ENCODE measurements at regions not wholly inside any gene's neighbourhood (a gene's known extent, or its start where the extent isn't known, plus 50 kb on each side); places are given as distances from the start of the nearest gene placed in this dataset.

DNA sequence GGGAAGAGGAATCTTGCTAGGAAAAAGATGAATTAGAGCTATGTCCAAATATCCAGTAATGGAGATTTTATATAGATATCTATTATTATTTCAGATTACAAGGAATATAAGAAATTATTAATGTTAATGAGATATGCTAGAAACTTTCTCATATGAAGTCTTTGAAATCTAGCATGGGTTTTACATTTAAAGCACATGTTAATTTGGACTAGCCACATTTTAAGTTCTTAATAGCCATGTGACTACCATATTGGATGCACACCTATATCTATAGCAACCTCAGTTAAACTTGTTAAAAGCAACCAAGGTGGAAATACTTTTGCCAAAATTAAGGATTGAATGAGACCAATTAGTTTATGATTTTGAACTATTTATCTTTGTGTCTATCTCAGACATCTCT lies 86.7 kb upstream of the CNTNAP4 start:
- H3K9me3 ChIP-seq (ENCODE audit: low read length) = peaks cover 23% of the 10 kb centered on the region
- H3K4me3 ChIP-seq (replicated peaks in 1 of 3; ENCODE audit: insufficient read depth in 1 of 3, low read depth in 2 of 3, low read length in 3 of 3) = no peak overlapping the region
- POLR2A ChIA-PET = no interaction called here
- ATAC-seq = no peak
- H3K9ac ChIP-seq (ENCODE audit: insufficient read depth, low read depth, low read length) = no peak overlapping the region
- H3K27ac ChIP-seq (ENCODE audit: extremely low read length, insufficient read depth, low read length) = no peak overlapping the region
- H3K79me2 ChIP-seq (ENCODE audit: insufficient read depth, low read length) = no peaks in the 10 kb centered on the region
- no peaks in the 10 kb centered on the region for H3K36me3 ChIP-seq (replicated peaks in 1 of 2; ENCODE audit: control insufficient read depth in 1 of 2, insufficient read depth in 2 of 2, low read length in 2 of 2)
- H3K4me2 ChIP-seq (ENCODE audit: low read depth, low read length) = no peak overlapping the region
- H2AFZ ChIP-seq (ENCODE audit: low read length) = no peak overlapping the region
- CTCF ChIA-PET (ENCODE audit: low intra/inter-chr PET ratio, low total read pairs) = no interaction called here
- H3K27me3 ChIP-seq (ENCODE audit: control insufficient read depth in 1 of 2, insufficient read depth in 2 of 2, low read length in 2 of 2) = no peaks in the 10 kb centered on the region
- H3K4me1 ChIP-seq (ENCODE audit: insufficient read depth, low read length) = no peaks in the 10 kb centered on the region
- FAIRE-seq = peak; percentile 36
- no peaks in the 10 kb centered on the region for H4K20me1 ChIP-seq (ENCODE audit: insufficient read depth, low read length)
- TF ChIP-seq, protein P1, sequence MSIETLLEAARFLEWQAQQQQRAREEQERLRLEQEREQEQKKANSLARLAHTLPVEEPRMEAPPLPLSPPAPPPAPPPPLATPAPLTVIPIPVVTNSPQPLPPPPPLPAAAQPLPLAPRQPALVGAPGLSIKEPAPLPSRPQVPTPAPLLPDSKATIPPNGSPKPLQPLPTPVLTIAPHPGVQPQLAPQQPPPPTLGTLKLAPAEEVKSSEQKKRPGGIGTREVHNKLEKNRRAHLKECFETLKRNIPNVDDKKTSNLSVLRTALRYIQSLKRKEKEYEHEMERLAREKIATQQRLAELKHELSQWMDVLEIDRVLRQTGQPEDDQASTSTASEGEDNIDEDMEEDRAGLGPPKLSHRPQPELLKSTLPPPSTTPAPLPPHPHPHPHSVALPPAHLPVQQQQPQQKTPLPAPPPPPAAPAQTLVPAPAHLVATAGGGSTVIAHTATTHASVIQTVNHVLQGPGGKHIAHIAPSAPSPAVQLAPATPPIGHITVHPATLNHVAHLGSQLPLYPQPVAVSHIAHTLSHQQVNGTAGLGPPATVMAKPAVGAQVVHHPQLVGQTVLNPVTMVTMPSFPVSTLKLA (IDR thresholded peaks at IDR 0.05) = peak; percentile 96
- no peak for TF ChIP-seq SUZ12 (IDR thresholded peaks at IDR 0.05; ENCODE audit: low read depth, low read length)
- no TSS peak for BruUV-seq (replicated peaks)
- intact Hi-C loops (cut with micrococcal nuclease; ENCODE audit: unreplicated experiment) (no loop called here), in situ Hi-C loops (cut with HindIII; ENCODE audit: extremely low pct_ligation_motif_present, low pct_unique_long_range_greater_than_20kb) (no loop called here)
- no peak for DNase-seq (ENCODE audit: low spot score)

DNA sequence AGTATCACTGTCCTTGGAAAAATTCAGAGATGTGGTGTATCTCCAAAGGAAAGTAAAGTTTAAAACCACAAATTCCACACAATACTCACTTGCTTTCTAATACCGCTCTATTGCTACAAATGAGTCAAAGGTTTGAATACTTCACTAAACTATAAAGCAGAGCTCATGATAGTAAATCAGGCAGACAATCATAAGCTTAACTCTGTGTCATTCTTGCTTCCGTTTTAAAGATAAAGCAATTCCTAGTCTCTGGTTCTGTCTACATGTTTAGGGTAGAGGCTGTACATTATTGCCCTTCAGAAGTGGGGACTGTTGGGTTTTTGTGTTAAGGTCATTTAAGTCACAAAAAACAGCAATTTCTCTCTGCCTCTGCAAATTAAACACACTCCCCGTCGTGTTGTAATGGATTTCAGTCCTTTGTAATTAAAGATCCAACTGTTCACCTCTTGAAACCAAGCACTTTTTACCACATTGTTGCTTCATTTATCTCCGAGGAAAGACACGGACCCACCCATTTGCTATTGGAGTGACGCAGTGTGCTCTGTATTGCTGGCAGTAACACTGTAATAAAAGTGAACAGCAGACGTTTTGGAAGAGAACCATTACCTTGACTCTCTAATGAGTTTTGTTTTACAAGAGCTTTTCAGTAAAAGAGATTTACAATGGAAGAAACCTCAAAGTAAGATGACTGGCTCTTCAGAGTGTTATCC lies 83.1 kb upstream of the CNTNAP4 start:
- FAIRE-seq = no peak
- 1% methylated on average over 8 of the region's 8 CpGs for WGBS (ENCODE audit: low lambda C conversion rate)

More for the DNA sequence above, 83.1 kb upstream of the CNTNAP4 start:
- ATAC-seq (no peak), DNase-seq (ENCODE audit: low spot score) (no peak)
- H2AFZ ChIP-seq (ENCODE audit: low read length) = no peak overlapping the region
- no peaks in the 10 kb centered on the region for H4K20me1 ChIP-seq (ENCODE audit: insufficient read depth, low read length)
- no peak overlapping the region for H3K4me2 ChIP-seq (ENCODE audit: low read depth, low read length)
- POLR2A ChIA-PET = no interaction called here
- H3K27me3 ChIP-seq (ENCODE audit: control insufficient read depth in 1 of 2, insufficient read depth in 2 of 2, low read length in 2 of 2) = no peaks in the 10 kb centered on the region
- no peaks in the 10 kb centered on the region for H3K36me3 ChIP-seq (replicated peaks in 1 of 2; ENCODE audit: control insufficient read depth in 1 of 2, insufficient read depth in 2 of 2, low read length in 2 of 2)
- in situ Hi-C loops (cut with HindIII; ENCODE audit: extremely low pct_ligation_motif_present, low pct_unique_long_range_greater_than_20kb) (no loop called here), intact Hi-C loops (cut with micrococcal nuclease; ENCODE audit: unreplicated experiment) (no loop called here)
- CTCF ChIA-PET (ENCODE audit: low intra/inter-chr PET ratio, low total read pairs) = no interaction called here
- no peaks in the 10 kb centered on the region for H3K4me1 ChIP-seq (ENCODE audit: insufficient read depth, low read length)
- BruUV-seq (replicated peaks) = no TSS peak
- H3K4me3 ChIP-seq (replicated peaks in 1 of 3; ENCODE audit: insufficient read depth in 1 of 3, low read depth in 2 of 3, low read length in 3 of 3) = no peak overlapping the region
- H3K9ac ChIP-seq (ENCODE audit: insufficient read depth, low read depth, low read length) = no peak overlapping the region
- TF ChIP-seq CBX2 (IDR thresholded peaks at IDR 0.05; ENCODE audit: low read depth, low read length) = no peak
- TF ChIP-seq CBX2 (CRISPR knock-in tag; IDR thresholded peaks at IDR 0.05; ENCODE audit: low read depth) = no peak
- no peak for TF ChIP-seq POLR2G (IDR thresholded peaks at IDR 0.05; ENCODE audit: low read depth, low read length)
- no peak for TF ChIP-seq ZNF546 (CRISPR knock-in tag; conservative IDR thresholded peaks at IDR 0.05)
- TF ChIP-seq HOXA5 (CRISPR knock-in tag; IDR thresholded peaks at IDR 0.05) = no peak
- H3K27ac ChIP-seq (ENCODE audit: extremely low read length, insufficient read depth, low read length) = no peak overlapping the region
- H3K79me2 ChIP-seq (ENCODE audit: insufficient read depth, low read length) = no peaks in the 10 kb centered on the region
- H3K9me3 ChIP-seq (ENCODE audit: low read length) = no peaks in the 10 kb centered on the region

All from HepG2 (cell line).